Left forelimb (tissue), 1 donor: ENCODE measurements at regions not wholly inside any gene's neighbourhood (a gene's known extent, or its start where the extent isn't known, plus 50 kb on each side); places are given as distances from the start of the nearest gene placed in this dataset.

Experiments used
- DNase-seq: peaks from one replicate; pipeline ENCODE4 v3.0.0-alpha.2; 2018; ENCODE audit warnings: low spot score

DNA sequence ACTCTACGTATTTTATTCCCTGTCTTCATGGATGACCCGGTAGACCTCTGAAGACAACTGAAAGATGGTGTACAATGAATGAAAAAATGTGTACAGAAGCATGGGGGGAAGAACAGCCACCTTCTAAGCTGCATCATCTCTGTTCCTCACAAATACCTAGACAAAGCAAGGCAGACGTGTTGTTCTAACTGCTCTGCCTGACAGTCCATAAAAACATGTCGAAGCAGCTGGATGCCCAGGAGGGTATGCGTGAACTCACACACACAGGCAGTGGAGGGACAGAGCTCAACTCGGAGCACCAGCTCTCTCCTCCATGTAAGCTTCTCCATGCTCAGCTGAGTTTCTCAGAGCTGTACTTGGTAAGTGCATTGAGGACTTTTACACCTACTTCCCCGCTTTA is 327.4 kb downstream of the CTTN start:
- no peak for DNase-seq

- no peak for DNase-seq
Measured at GRCh38 chr11:70727021-70727420, 328.7 kb downstream of the CTTN start.

DNA sequence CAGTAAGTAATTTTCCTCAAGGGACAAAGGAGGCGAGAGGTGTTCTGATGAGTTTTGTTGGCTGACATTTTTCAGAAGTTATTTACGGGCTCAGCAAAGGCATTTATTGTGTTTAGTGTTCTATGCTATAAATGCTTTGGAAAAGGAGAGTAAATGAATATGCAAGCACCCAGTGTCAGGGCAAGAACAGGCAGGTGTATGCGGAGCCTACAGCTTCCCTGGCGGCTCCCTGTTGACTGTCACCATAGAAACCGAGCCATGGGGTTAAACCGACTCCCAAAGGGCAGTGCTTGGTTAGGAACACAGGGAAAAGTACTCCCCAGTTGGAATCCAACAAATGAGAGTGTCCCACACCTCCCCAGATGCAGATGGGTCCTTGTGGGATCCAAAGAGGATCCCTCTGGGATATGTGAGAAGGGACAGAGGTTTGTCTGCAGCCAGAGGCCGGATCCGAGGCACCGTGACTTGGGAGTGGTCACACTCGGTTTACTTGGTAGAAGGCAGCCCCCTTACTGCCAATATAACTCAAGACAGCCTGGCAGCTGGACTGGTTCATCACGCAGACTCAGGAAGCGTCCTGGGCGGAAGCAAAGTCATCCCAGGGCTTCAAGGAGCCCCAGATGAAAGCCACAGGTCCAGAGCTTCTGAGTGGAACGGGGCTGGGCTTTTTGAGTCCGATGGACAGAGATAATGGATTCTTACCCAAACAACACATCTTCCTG is 329.7 kb downstream of the CTTN start:
- DNase-seq = no peak

GRCh38 chr11:70729949-70730348 is 331.6 kb downstream of the CTTN start:
- DNase-seq = no peak

DNA sequence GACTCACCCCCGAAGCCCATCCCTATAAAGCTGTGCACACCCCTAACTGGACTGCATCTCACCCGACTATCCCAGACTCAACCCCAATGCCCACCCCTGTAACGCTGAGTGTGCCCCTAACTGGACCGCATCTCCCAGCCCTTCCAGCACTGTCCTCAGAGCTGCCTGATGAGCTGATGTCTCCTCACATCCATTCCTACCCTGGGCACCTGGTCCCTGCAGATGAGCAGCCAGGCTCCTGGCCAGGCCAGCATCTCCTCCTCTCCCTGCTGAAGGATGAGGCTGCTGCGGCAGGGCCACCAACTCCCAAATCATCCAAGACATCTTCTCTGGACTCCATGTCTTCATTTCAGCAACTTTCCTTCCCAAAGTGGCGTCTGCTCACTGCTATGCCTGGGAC is 332.1 kb downstream of the CTTN start:
- DNase-seq = no peak

DNA sequence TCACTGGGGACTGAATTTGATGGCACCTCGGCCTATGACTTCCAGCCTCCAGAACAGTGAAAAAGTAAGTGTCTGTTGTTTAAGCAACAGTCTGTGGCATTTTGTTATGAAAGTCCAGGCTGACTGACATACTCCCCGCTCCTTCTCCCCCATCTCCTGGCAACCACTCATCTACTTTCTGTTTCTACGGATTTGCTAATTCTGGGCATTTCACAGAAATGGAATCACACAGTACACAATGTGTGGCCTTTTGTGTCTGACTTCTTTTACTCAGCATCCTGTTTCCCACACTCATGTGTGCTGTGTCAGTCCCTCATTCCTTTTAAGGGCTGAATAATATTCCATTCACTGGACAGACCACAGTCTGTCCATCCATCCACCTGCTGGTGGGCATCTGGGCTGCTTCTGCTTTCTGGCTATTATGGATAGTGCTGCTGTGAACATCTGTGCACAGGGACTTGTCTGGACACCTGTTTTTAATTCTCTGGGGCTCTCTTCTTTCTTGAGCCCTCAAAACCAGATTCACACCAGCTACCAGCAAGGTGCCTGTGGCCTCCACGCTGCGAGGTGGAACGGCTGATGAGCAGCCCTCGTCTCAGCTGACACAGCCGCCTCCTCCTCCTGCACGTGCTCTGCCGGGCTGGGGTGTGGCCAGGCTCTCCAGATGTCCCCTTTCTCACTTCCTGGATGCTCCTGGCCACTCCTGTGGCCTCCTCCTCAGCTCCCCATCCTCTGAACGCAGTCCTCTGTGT is 333.1 kb downstream of the CTTN start:
- DNase-seq = no peak

DNA sequence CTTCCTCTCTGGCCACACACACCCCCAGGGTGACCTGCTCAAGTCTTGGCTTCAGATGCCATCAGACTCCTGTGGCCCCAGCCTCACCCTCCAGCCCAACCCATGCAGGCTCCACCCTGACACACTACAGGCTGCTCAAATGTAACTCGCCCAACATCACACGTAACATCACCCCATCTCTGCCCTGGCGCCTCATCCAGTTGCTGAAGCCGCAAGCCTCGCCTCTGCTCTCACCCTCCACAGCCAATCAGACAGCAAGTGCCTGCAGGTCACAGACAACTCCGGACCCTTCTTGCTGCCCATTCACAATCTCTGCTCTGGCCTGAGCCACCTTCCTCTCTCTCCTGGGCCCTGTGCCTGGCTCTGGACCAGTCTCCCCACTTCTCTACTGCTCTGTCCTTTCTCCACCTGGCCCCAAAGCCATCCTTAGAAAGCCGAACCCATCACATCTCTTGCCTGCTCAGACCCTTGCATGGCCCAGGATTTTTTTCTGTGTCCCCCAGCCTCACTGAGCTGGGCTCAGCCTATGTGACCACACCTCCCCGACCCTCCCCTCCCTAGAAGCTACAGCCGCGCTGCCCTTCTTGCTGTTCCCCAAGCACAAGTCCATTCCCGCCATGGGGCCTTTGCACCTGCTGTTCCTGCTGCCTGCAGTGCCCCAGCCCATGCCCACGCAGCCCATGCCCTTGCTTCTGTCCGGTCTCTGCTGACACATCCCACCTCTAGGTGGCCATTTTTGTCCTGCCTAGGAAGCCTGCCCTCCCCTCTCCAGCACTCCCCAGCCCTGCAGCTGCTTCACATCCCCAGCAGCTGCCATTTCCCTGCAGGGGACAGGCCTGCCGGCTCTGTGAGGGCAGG is 333.9 kb downstream of the CTTN start:
- DNase-seq = no peak

DNA sequence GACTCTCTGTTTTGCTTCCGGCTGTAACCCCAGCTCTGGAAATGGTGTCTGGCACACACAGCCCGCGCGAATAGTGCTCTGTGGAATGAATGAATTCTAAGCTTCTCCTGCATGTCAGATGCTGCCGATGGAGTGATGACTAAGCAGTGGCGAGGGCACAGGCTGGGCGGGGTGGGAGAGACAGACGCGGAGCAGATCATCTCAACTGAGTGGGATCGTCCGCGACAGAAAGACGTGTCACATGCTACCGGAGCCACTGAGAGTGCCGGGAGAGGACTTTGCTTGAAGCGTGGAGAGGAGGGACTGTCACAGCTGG is 334.5 kb downstream of the CTTN start:
- DNase-seq = no peak

DNA sequence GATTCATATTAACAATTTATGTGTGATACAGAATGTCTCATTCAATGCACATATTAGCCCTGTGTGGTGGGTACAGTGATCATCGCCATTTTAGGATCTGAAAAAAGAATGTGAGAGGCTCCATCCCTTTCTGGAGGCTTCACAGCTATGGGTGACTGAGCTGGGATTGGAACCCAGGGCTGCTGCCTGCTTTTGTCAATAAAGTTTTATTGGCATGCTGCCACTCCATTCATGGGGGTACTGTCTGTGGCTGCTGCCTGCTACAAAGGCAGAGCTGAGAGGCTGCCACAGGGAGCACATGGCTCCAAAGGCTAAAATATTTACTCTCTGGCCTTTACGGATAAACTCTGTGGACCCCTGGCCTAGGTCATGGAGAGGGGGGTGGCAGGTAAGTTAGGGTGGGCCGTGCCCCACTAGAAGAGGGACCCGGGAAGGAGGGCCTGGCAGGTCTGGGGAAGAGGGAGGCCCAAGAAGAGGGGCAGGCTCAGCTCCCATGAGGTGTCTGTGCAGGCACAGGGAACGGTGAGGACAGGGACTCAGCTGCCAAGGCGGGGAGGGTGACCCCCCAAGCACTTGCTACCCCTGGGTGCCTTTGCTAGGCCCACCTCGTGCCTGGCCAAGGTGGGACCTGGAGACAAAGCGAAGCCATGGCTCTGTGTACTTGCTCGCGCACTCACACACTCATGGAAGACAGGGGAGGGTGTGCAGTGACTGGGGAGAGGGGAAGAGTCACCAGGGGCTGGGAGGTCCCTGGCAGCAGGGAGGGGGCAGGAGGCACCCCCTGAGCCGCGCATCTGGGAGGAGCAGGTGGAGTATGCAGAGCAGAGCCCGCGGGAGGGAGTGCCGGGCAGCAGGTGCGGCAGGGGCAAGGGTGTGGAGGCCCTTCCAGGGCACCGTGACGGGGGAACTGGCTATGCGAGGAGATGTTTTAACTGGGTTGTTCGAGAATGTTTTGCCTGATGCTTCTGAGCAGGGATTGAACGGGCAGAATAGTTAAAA is 335.3 kb downstream of the CTTN start:
- no peak for DNase-seq

DNA sequence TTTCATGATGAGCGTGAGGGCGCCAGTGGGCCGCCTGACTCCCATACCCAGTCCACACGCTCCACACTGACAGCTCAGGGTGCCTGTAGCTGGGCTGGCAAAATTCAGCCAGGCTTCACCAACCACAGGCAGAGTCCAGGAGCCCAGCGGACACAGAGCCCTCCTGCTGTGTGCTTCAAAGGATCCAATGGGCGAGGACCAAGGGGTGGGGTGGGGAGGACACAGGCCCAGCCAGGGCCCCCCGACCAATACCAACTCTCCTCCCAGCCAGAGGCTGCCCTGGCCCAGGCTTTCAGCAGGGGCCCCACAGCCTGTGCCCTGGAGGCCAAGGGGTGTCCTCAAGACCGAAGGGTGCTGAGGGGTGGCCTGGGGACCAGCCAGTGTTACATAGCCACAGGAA is 336.1 kb downstream of the CTTN start:
- DNase-seq = no peak

- DNase-seq = no peak
Measured at GRCh38 chr11:70734911-70735310, 336.6 kb downstream of the CTTN start.

- no peak for DNase-seq
Measured at GRCh38 chr11:70735976-70736375, 337.6 kb downstream of the CTTN start.

DNA sequence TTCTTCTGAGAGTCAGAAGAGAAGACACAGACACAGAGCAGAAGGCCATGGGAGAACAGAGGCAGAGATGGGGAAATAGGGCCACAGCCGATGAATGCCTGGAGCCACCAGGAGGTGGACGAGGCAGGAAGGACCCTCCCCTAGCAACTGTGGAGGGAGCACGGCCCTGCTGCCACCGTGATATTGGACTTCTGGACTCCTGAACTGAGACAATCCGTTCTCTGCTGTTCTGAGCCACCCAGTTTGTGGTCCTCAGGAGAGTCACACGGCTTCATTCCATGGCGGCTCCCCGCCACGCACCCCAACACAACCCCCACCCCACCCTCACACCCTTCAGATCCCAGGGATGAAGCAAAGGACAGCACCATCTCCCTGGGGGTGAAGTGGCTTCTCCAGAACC is 338.1 kb downstream of the CTTN start:
- no peak for DNase-seq

GRCh38 chr11:70736937-70737640 is 338.8 kb downstream of the CTTN start:
- no peak for DNase-seq

DNA sequence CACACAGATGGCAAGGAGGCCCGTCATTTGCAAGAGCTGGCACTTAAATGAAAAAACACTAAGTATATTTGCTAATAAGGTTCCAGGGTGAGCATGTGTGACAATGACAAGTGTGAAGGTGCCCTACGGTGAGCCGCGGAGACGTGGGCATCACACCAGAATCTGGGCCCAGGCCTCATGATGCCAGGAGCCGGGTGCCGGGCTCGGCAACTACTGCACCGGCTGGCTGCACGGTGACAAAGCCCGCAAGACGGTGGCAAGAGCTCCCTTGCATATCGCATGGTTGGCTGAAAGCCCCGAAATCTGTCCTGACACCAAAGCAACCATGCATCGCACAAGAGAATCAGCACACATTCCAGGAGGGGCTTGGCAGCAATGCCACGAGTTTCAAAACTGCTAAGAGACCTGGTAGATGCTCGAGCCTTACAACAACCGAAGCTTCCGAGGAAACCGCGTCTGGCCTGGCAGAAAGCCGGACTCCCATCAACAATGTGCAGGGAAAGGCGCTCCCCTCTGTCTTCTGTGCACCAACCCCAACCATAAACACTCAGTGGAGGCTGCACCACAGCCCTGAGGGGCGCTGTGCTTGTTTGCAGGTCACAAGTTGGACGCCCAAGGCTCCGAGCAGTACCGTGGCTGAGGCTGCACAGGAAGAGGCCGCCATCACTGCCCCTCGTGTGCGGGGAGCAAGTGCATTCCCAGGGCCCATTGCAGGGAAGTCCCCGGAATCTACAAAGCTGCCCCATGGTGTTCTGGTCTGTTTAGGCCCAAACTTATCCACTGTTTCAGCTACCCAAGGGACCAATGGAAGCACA is 339.7 kb downstream of the CTTN start:
- DNase-seq = no peak

DNA sequence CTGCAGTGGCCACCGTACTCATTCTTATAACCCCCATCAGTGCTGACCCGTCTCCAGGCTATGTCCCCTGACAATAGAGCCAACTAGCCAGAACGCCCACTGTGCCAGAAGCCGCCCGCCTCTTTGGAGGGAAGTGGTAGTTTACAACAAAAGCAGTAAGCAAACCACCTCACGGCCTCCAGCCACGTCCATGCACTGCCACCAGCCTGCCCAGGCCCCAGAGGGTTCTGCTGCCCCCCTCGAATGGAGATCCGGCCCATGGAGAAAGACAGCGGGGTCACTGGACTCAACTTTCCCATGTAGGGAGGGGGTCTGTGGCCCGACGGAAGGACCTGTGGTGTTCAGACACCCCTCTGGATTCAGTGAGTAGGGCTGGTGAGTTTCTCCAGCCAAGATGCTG is 340.3 kb downstream of the CTTN start:
- DNase-seq = no peak

DNA sequence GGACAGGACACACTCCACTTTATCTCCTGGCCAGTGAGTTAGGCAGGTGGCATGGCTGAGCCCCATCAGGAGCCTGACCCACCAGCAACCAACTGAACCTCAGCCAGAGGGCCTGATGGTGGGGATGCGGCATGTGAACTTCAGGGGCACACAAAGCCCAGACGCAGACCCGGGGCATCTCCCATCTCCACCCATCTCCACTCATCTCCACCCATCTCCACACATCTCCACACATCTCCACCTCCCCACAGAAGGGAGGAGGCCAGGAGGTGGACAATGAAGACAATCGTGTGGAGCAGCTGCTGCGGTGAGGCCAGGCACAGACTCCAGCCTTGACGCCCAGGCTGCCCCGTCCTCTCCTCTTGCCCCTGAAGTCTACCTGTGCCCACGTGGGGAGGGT is 340.8 kb downstream of the CTTN start:
- DNase-seq = no peak

GRCh38 chr11:70739811-70740487 is 341.6 kb downstream of the CTTN start:
- DNase-seq = no peak

DNA sequence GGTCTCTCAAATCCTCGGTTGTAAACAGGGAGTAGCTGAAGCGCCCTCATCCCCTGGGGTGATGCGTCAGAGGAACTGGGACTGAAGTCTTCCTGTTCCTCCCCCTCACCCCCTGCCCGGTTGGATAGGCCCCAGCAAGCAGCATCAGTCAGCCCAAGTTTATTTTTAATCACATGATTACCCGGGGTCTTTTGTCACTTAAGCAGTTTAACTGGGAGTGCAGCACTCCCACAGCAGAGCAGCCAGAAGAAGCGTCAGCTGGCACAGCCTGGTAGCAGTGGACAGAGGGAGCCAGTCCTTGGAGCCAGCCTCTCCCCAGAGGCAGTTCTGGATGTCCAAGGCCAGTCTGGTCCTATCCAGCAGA is 342.1 kb downstream of the CTTN start:
- DNase-seq = no peak

DNA sequence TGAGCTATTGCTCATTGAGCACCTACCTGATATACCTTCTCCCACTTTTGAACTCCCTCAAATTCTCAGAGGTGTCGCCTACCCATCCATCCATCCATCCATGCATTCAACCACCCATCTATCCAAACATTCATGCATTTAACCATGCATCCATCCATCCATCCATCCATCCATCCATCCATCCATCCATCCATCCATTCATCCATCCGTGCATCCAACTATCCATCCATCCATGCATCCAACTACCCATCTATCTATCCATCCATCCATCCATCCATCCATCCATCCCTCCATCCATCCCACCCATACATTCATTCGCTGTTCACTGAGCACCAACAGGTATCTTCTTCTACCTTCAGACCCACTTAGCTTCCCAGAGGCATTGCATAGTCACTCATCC is 342.8 kb downstream of the CTTN start:
- DNase-seq = no peak
